H9 (cell line): ENCODE measurements at regions not wholly inside any gene's neighbourhood (a gene's known extent, or its start where the extent isn't known, plus 50 kb on each side); places are given as distances from the start of the nearest gene placed in this dataset.

Experiments used
- DNase-seq: peaks from one replicate; pipeline ENCODE4 v3.0.0-alpha.2; 2017
- H2AFZ ChIP-seq: one replicate; pipeline ENCODE4 v1.6.1; 2013; ENCODE audit warnings: mild to moderate bottlenecking, low read length, control low read depth, moderate library complexity
- H2AK5ac ChIP-seq: 2 replicates; pipeline ENCODE4 v1.6.1; 2013; ENCODE audit warnings: low read length, control low read depth, mixed read lengths; ENCODE audit not compliant: insufficient read length
- H2BK120ac ChIP-seq: one replicate; pipeline ENCODE4 v1.6.1; 2013; ENCODE audit warnings: low read depth, mild to moderate bottlenecking, low read length, control low read depth, inconsistent platforms; ENCODE audit not compliant: poor library complexity, severe bottlenecking
- H2BK12ac ChIP-seq: 2 replicates; pipeline ENCODE4 v1.6.1; 2013; ENCODE audit warnings: low read length, control low read depth, mixed read lengths, low read depth; ENCODE audit not compliant: insufficient read length
- H2BK15ac ChIP-seq: 2 replicates; pipeline ENCODE4 v1.6.1; 2013; ENCODE audit warnings: low read depth, low read length, control low read depth
- H2BK20ac ChIP-seq: one replicate; pipeline ENCODE4 v1.6.1; 2013; ENCODE audit warnings: low read depth, mild to moderate bottlenecking, low read length, control low read depth, inconsistent platforms; ENCODE audit not compliant: poor library complexity, severe bottlenecking
- H2BK5ac ChIP-seq: 2 replicates; pipeline ENCODE4 v1.6.1; 2013; ENCODE audit warnings: low read length, control low read depth, mixed read lengths; ENCODE audit not compliant: insufficient read length
- H3K14ac ChIP-seq: 2 replicates; pipeline ENCODE4 v1.6.1; 2013; ENCODE audit warnings: low read length, control low read depth; ENCODE audit not compliant: insufficient read depth
- H3K18ac ChIP-seq: 2 replicates; pipeline ENCODE4 v1.6.1; 2013; ENCODE audit warnings: low read depth, mild to moderate bottlenecking, mixed read lengths, low read length, control low read depth; ENCODE audit not compliant: insufficient read length
- H3K23ac ChIP-seq: 2 replicates; pipeline ENCODE4 v1.6.1; 2013; ENCODE audit warnings: low read length, control low read depth, mixed read lengths, low read depth; ENCODE audit not compliant: insufficient read length
- H3K23me2 ChIP-seq: 2 replicates; pipeline ENCODE4 v1.6.1; 2013; ENCODE audit warnings: low read depth, mild to moderate bottlenecking, mixed read lengths, low read length, control low read depth; ENCODE audit not compliant: insufficient read length, poor library complexity, severe bottlenecking
- H3K27ac ChIP-seq: 2 replicates; pipeline ENCODE4 v1.5.1; 2013; ENCODE audit warnings: low read length, control low read depth, mixed read lengths, low read depth; ENCODE audit not compliant: insufficient read length
- H3K27me3 ChIP-seq: 2 replicates; pipeline ENCODE4 v1.6.1; 2013; ENCODE audit warnings: low read length, control low read depth, inconsistent platforms; ENCODE audit not compliant: insufficient read depth
- H3K4ac ChIP-seq: 2 replicates; pipeline ENCODE4 v1.6.1; 2013; ENCODE audit warnings: low read depth, mild to moderate bottlenecking, control low read depth, inconsistent platforms, low read length, moderate library complexity
- H3K4me1 ChIP-seq: 2 replicates; pipeline ENCODE4 v1.6.1; 2013; ENCODE audit warnings: low read length, control low read depth, inconsistent platforms; ENCODE audit not compliant: insufficient read depth
- H3K4me2 ChIP-seq: 2 replicates; pipeline ENCODE4 v1.6.1; 2013; ENCODE audit warnings: low read length, control low read depth, mixed read lengths; ENCODE audit not compliant: insufficient read length, insufficient read depth
- H3K56ac ChIP-seq: 2 replicates; pipeline ENCODE4 v1.6.1; 2013; ENCODE audit warnings: low read depth, mild to moderate bottlenecking, mixed read lengths, low read length, control low read depth; ENCODE audit not compliant: insufficient read length
- H3K79me1 ChIP-seq: 2 replicates; pipeline ENCODE4 v1.6.1; 2013; ENCODE audit warnings: low read depth, mild to moderate bottlenecking, moderate library complexity, low read length, control low read depth, inconsistent platforms; ENCODE audit not compliant: insufficient read depth, poor library complexity, severe bottlenecking
- H3K79me2 ChIP-seq: 2 replicates; pipeline ENCODE4 v1.6.1; 2013; ENCODE audit warnings: low read length, control low read depth, inconsistent platforms; ENCODE audit not compliant: insufficient read depth
- H3K9ac ChIP-seq: 2 replicates; pipeline ENCODE4 v1.6.1; 2013; ENCODE audit warnings: low read length, control low read depth, mixed read lengths; ENCODE audit not compliant: insufficient read length; ENCODE audit errors: extremely low read depth
- H3K9me3 ChIP-seq: one replicate; pipeline ENCODE4 v1.6.1; 2013; ENCODE audit warnings: low read depth, low read length, inconsistent platforms; ENCODE audit not compliant: control insufficient read depth
- H3T11ph ChIP-seq: one replicate; pipeline ENCODE4 v1.6.1; 2013; ENCODE audit warnings: mild to moderate bottlenecking, low read length, control low read depth, inconsistent platforms
- H4K20me1 ChIP-seq: one replicate; pipeline ENCODE4 v1.6.1; 2013; ENCODE audit not compliant: control insufficient read depth, insufficient read length, insufficient read depth
- H4K5ac ChIP-seq: 2 replicates; pipeline ENCODE4 v1.6.1; 2013; ENCODE audit warnings: low read depth, mild to moderate bottlenecking, mixed read lengths, low read length, control low read depth; ENCODE audit not compliant: insufficient read length
- H4K8ac ChIP-seq: replicated peaks from 2 replicates; pipeline ENCODE4 v1.6.1; 2013; ENCODE audit warnings: low read length, control low read depth, mixed read lengths, low read depth; ENCODE audit not compliant: insufficient read length
- H4K91ac ChIP-seq: 2 replicates; pipeline ENCODE4 v1.6.1; 2013; ENCODE audit warnings: low read depth, mild to moderate bottlenecking, moderate library complexity, mixed read lengths, low read length, control low read depth; ENCODE audit not compliant: insufficient read length
- H3K27ac Mint-ChIP-seq, 3 experiments: 2 replicates in 2 of 3; 3 replicates in 1 of 3; pipeline ENCODE4 v1.8.0; 2020 to 2021; ENCODE audit warnings: mixed read lengths in 3 of 3, mild to moderate bottlenecking in 1 of 3, moderate library complexity in 1 of 3
- H3K27me3 Mint-ChIP-seq: 2 replicates; pipeline ENCODE4 v1.8.0; 2021; ENCODE audit warnings: low read depth, mild to moderate bottlenecking, moderate library complexity, mixed read lengths
- H3K36me3 Mint-ChIP-seq, 3 experiments: 2 replicates in 2 of 3; 3 replicates in 1 of 3; pipeline ENCODE4 v1.8.0; 2020 to 2021; ENCODE audit warnings: low read depth in 3 of 3, mixed read lengths in 3 of 3; ENCODE audit not compliant: insufficient read depth in 1 of 3
- H3K4me1 Mint-ChIP-seq, 2 experiments: 2 replicates each; pipeline ENCODE4 v1.8.0; 2020; ENCODE audit warnings: mixed read lengths in 2 of 2
- H3K4me3 Mint-ChIP-seq, 2 experiments: 2 replicates in 1 of 2; 3 replicates in 1 of 2; pipeline ENCODE4 v1.8.0; 2020 to 2021; ENCODE audit warnings: mild to moderate bottlenecking in 2 of 2, mixed read lengths in 2 of 2, moderate library complexity in 1 of 2
- H3K9me3 Mint-ChIP-seq, 2 experiments: 2 replicates in 1 of 2; 3 replicates in 1 of 2; pipeline ENCODE4 v1.8.0; 2020; ENCODE audit warnings: mild to moderate bottlenecking in 2 of 2, mixed read lengths in 2 of 2, moderate library complexity in 1 of 2
- CTCF ChIP-seq: fragments of 200-600 bp; sonication (generic); conservative IDR thresholded peaks from 3 replicates; pipeline ENCODE4 v1.8.0; 2021; ENCODE audit warnings: antibody characterized with exemption, mild to moderate bottlenecking
- WGBS: extraction: QIAGEN DNeasy Blood & Tissue Kit; methylation state at CpG from one replicate; pipeline ENCODE4 v1.1.7; 2013; ENCODE audit warnings: missing lambda C conversion rate, low lambda C conversion rate, mixed read lengths; ENCODE audit not compliant: insufficient read length; ENCODE audit errors: extremely low coverage; 5-methylcytosine and 5-hydroxymethylcytosine counted together

- no peak overlapping the region; a peak in 1 of 7 replicates for H3K27ac Mint-ChIP-seq
- Histone ChIP-seq H2BK12ac (no peak overlapping the region), H3K23ac (no peak overlapping the region), H2BK5ac (no peak overlapping the region), H3K4me1 (no peaks in the 10 kb centered on the region), H4K5ac (no peak overlapping the region), H2AK5ac (no peak overlapping the region), H3K79me1 (no peaks in the 10 kb centered on the region), H3K9me3 (no peaks in the 10 kb centered on the region), H2BK15ac (no peak overlapping the region), H4K8ac (no peak overlapping the region), H3T11ph (no peak overlapping the region), H3K18ac (no peak overlapping the region), H4K20me1 (no peaks in the 10 kb centered on the region), H4K91ac (no peak overlapping the region), H2BK120ac (no peak overlapping the region), H3K4me2 (no peak overlapping the region), H3K14ac (no peak overlapping the region), H3K56ac (no peak overlapping the region), H3K4ac (no peak overlapping the region), H3K79me2 (no peaks in the 10 kb centered on the region), H3K23me2 (no peaks in the 10 kb centered on the region), H3K27me3 (no peaks in the 10 kb centered on the region), H2BK20ac (no peak overlapping the region), H2AFZ (no peak overlapping the region), H3K9ac (no peak overlapping the region), H3K27ac (no peak overlapping the region)
- DNase-seq = no peak
- no CpG with 5 or more reads among the region's 11 CpGs for WGBS
- no peak for TF ChIP-seq CTCF
- H3K27me3 Mint-ChIP-seq = no peaks in the 10 kb centered on the region; the same call in 1 of the 2 replicates
- peaks cover 7 to 15% of the 10 kb centered on the region in 2 experiments; a peak in 3 of 4 replicates for H3K4me1 Mint-ChIP-seq
- no peaks in the 10 kb centered on the region; a peak in 1 of 5 replicates for H3K9me3 Mint-ChIP-seq
- no peaks in the 10 kb centered on the region for H3K36me3 Mint-ChIP-seq
- H3K4me3 Mint-ChIP-seq = no peak overlapping the region
Observed at GRCh38 chr21:43325968-43326715, 100.8 kb downstream of the SIK1 start.
